A549 (cell line): ENCODE measurements at regions not wholly inside any gene's neighbourhood (a gene's known extent, or its start where the extent isn't known, plus 50 kb on each side); places are given as distances from the start of the nearest gene placed in this dataset.

ENCODE experiments used
- CEBPB ChIP-seq, 2 experiments: fragments of >200 bp in 1 of 2; sonication (Bioruptor Twin) in 1 of 2; formaldehyde crosslinking in 1 of 2; IDR thresholded peaks; 2 replicates each; pipeline ENCODE4 v1.6.1; 2012 to 2016
- HDAC2 ChIP-seq: fragments of 200-600 bp; sonication (generic); IDR thresholded peaks from 2 replicates; pipeline ENCODE4 v1.6.1; 2016
- JUN ChIP-seq, 2 experiments: fragments of >200 bp; sonication (Bioruptor Twin); formaldehyde crosslinking; IDR thresholded peaks; 2 replicates in 1 of 2; 3 replicates in 1 of 2; pipeline ENCODE4 v1.6.1; 2016 to 2017
- KDM1A ChIP-seq: fragments of 200-600 bp; sonication (generic); IDR thresholded peaks from 2 replicates; pipeline ENCODE4 v1.6.1; 2016; ENCODE audit warnings: low read depth, mild to moderate bottlenecking
- MAZ ChIP-seq: fragments of 150-350 bp; IDR thresholded peaks from 2 replicates; pipeline ENCODE4 v1.6.1; 2014; ENCODE audit warnings: antibody characterized with exemption, low read depth, low read length, borderline replicate concordance
- POLR2A ChIP-seq: IDR thresholded peaks from 2 replicates; pipeline ENCODE4 v1.6.1; 2012; ENCODE audit warnings: mild to moderate bottlenecking, low read length
- RAD21 ChIP-seq, 2 experiments: fragments of >200 bp in 1 of 2; sonication (Bioruptor Twin) in 1 of 2; formaldehyde crosslinking in 1 of 2; IDR thresholded peaks in 1 of 2; conservative IDR thresholded peaks in 1 of 2; 2 replicates in 1 of 2; 3 replicates in 1 of 2; pipeline ENCODE4 v1.6.1; 2012 to 2018; ENCODE audit warnings: inconsistent platforms in 1 of 2
- REST ChIP-seq: fragments of 200-600 bp; sonication (generic); IDR thresholded peaks from 2 replicates; pipeline ENCODE4 v1.6.1; 2016; ENCODE audit warnings: antibody characterized with exemption, mild to moderate bottlenecking, moderate library complexity
- RFX5 ChIP-seq: fragments of 450-650 bp; IDR thresholded peaks from 2 replicates; pipeline ENCODE4 v1.7.1; 2014; ENCODE audit warnings: antibody characterized with exemption, mild to moderate bottlenecking, moderate library complexity
- SREBF2 ChIP-seq: fragments of 450-650 bp; IDR thresholded peaks from 2 replicates; pipeline ENCODE4 v1.6.1; 2014; ENCODE audit warnings: mild to moderate bottlenecking, moderate library complexity
- TP53 ChIP-seq: fragments of 250-450 bp; sonication (Bioruptor Pico); IDR thresholded peaks from 2 replicates; pipeline ENCODE4 v1.5.0; 2021; ENCODE audit warnings: mild to moderate bottlenecking, moderate library complexity
- ZFP36 ChIP-seq: fragments of 450-650 bp; IDR thresholded peaks from 2 replicates; pipeline ENCODE4 v1.6.1; 2014; ENCODE audit warnings: borderline replicate concordance; ENCODE audit not compliant: partially characterized antibody
- TF ChIP-seq, protein P1 (sequence below): fragments of >200 bp; sonication (Bioruptor Twin); formaldehyde crosslinking; IDR thresholded peaks from 3 replicates; pipeline ENCODE4 v1.5.1; 2016
- TF ChIP-seq, protein P2 (sequence below): IDR thresholded peaks from 2 replicates; pipeline ENCODE4 v1.6.1; 2012

GRCh38 chr4:177968817-177969442, 526.7 kb upstream of the AGA start:
- TF ChIP-seq POLR2A (no peak), RAD21 (conservative IDR thresholded peaks at IDR 0.05 in 1 of 2, IDR thresholded peaks at IDR 0.05 in 1 of 2) (no peak), RFX5 (no peak), KDM1A (no peak), JUN (IDR thresholded peaks at IDR 0.05) (no peak), TP53 (CRISPR knock-in tag) (no peak), REST (no peak), MAZ (no peak), HDAC2 (no peak), SREBF2 (no peak), ZFP36 (no peak), CEBPB (IDR thresholded peaks at IDR 0.05) (no peak)
- TF ChIP-seq, protein P1, sequence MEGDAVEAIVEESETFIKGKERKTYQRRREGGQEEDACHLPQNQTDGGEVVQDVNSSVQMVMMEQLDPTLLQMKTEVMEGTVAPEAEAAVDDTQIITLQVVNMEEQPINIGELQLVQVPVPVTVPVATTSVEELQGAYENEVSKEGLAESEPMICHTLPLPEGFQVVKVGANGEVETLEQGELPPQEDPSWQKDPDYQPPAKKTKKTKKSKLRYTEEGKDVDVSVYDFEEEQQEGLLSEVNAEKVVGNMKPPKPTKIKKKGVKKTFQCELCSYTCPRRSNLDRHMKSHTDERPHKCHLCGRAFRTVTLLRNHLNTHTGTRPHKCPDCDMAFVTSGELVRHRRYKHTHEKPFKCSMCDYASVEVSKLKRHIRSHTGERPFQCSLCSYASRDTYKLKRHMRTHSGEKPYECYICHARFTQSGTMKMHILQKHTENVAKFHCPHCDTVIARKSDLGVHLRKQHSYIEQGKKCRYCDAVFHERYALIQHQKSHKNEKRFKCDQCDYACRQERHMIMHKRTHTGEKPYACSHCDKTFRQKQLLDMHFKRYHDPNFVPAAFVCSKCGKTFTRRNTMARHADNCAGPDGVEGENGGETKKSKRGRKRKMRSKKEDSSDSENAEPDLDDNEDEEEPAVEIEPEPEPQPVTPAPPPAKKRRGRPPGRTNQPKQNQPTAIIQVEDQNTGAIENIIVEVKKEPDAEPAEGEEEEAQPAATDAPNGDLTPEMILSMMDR, result no peak
- TF ChIP-seq, protein P2, sequence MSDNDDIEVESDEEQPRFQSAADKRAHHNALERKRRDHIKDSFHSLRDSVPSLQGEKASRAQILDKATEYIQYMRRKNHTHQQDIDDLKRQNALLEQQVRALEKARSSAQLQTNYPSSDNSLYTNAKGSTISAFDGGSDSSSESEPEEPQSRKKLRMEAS, result no peak
